ENCODE measurements at regions not wholly inside any gene's neighbourhood (a gene's known extent, or its start where the extent isn't known, plus 50 kb on each side); places are given as distances from the start of the nearest gene placed in this dataset.

DNA sequence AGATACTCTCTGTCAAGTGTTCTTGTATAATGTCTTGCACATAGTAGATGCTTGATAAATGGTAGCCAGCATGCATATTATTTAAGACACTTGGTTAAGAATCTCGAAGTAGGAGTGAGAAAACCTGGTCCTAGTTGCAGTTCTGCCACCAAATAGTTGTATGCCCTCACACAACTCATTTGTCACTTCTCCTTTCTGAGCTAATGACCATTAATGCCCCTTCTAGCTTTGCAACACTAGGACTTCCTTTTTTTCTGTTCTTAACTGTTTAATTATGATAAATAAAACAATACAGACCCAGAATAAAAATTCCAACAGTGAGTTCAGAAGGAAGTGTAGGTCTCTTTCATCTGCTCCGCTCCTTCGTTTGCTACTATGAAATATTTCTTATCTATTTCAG is 453.6 kb downstream of the TMEM135 start:
- no peaks in the 10 kb centered on the region for H3K36me3 Mint-ChIP-seq

DNA sequence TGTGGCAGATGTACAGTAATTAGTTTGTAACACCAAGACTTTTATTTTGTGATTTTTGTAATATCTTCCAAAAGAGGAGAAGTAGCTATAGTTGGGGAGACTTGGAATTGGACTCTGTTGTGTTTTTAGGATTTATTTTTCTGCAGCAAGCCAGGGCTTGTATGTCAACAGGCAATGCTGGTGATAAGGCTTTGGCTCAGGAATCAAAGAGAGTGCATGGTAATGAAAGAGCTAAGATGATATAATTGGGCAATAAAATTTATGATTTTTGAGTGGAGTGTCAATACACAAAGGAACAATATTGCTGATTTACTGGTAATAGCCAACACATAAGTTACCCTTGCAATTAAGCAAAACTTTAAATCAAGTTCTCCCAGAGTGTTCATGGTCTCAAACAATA is 452.9 kb downstream of the TMEM135 start:
- Mint-ChIP-seq H3K4me1 (no peaks in the 10 kb centered on the region), H3K27ac (no peak overlapping the region), H3K27me3 (ENCODE audit: low read depth) (peaks cover 3% of the 10 kb centered on the region), H3K36me3 (no peaks in the 10 kb centered on the region), H3K4me3 (no peak overlapping the region), H3K9me3 (peaks cover 3% of the 10 kb centered on the region)
- DNase-seq (ENCODE audit: low spot score in 2 of 2, unreplicated experiment in 2 of 2) = no peak
- TF ChIP-seq, protein P1, sequence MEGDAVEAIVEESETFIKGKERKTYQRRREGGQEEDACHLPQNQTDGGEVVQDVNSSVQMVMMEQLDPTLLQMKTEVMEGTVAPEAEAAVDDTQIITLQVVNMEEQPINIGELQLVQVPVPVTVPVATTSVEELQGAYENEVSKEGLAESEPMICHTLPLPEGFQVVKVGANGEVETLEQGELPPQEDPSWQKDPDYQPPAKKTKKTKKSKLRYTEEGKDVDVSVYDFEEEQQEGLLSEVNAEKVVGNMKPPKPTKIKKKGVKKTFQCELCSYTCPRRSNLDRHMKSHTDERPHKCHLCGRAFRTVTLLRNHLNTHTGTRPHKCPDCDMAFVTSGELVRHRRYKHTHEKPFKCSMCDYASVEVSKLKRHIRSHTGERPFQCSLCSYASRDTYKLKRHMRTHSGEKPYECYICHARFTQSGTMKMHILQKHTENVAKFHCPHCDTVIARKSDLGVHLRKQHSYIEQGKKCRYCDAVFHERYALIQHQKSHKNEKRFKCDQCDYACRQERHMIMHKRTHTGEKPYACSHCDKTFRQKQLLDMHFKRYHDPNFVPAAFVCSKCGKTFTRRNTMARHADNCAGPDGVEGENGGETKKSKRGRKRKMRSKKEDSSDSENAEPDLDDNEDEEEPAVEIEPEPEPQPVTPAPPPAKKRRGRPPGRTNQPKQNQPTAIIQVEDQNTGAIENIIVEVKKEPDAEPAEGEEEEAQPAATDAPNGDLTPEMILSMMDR (IDR thresholded peaks at IDR 0.05; ENCODE audit: unreplicated experiment) = no peak

More for the DNA sequence above, 453.6 kb downstream of the TMEM135 start:
- H3K27ac Mint-ChIP-seq = no peak overlapping the region
- no peak for DNase-seq (ENCODE audit: low spot score in 2 of 2, unreplicated experiment in 2 of 2)
- peaks cover 4% of the 10 kb centered on the region for H3K9me3 Mint-ChIP-seq
- H3K27me3 Mint-ChIP-seq (ENCODE audit: low read depth) = peaks cover 3% of the 10 kb centered on the region
- TF ChIP-seq, protein P1 (IDR thresholded peaks at IDR 0.05; ENCODE audit: unreplicated experiment) = no peak
- H3K4me3 Mint-ChIP-seq = no peak overlapping the region
- no peaks in the 10 kb centered on the region for H3K4me1 Mint-ChIP-seq

DNA sequence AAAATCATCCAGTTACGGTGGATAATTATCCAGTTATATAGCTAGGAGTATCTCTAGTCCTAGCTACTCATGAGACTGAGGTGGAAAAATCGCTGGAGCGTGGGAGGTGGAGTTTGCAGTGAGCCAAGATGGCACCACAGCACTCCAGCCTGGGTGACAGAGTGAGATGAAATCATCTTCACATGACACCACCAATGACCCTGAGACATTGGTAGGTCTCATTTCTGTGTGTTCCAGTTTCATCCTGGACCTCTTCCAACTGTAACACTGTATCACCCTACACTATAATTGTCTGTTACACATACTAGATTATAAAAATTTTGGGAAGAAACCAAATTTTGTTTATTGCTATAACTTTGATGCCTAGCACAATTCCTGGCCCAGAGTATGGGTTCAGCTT is 446.8 kb downstream of the TMEM135 start:
- no peak for DNase-seq (ENCODE audit: low spot score in 2 of 2, unreplicated experiment in 2 of 2)
- Mint-ChIP-seq H3K4me1 (no peaks in the 10 kb centered on the region), H3K27ac (no peak overlapping the region), H3K27me3 (ENCODE audit: low read depth) (no peaks in the 10 kb centered on the region), H3K4me3 (no peak overlapping the region), H3K36me3 (peaks cover 1% of the 10 kb centered on the region), H3K9me3 (peaks cover 16% of the 10 kb centered on the region)
- TF ChIP-seq, protein P1 (IDR thresholded peaks at IDR 0.05; ENCODE audit: unreplicated experiment) = no peak

DNA sequence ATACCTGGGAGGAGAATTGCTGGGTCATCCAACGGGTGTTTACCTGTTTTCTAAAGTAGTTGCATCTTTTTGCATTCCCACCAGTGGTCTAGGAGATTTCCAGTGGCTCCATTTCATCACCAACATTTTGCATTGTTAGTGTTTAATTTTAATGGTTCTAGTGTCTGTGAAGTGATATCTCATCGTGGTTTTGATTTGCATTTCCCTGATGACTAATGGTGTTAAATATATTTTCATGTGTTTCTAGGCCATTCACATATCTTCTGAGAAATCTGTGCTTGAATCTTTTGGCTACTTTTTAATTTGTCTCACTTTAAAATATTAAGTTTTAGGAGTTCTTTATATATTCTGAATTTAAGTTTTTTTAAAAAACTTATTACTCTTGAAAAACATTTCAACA is 439.6 kb downstream of the TMEM135 start:
- Mint-ChIP-seq H3K27me3 (ENCODE audit: low read depth) (no peaks in the 10 kb centered on the region), H3K4me3 (no peak overlapping the region), H3K36me3 (peaks cover 4% of the 10 kb centered on the region), H3K27ac (no peak overlapping the region), H3K9me3 (peaks cover 24% of the 10 kb centered on the region), H3K4me1 (no peaks in the 10 kb centered on the region)
- DNase-seq (ENCODE audit: low spot score in 2 of 2, unreplicated experiment in 2 of 2) = no peak
- TF ChIP-seq, protein P1 (IDR thresholded peaks at IDR 0.05; ENCODE audit: unreplicated experiment) = no peak

DNA sequence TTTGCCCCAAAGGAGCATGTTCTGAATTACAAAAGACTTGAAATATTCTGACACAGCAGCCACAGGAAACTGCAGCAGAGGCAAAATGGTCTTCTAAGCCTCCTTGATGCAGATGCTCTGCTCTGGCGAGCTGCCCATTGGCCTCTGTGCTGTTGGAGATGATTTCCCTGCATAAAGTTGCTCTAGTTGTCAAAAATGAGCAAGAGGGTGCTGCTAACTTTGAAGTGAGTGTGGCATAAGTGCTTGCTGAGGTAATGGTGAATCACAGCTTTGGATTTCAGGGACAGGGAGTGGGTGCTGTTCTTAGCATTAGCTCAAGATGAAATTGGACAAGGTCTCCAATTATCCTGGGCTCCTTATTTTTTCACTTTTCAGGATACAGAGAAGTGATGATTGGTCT is 435.4 kb downstream of the TMEM135 start:
- TF ChIP-seq, protein P1 (IDR thresholded peaks at IDR 0.05; ENCODE audit: unreplicated experiment) = no peak
- Mint-ChIP-seq H3K4me3 (no peak overlapping the region), H3K9me3 (peaks cover 6% of the 10 kb centered on the region), H3K36me3 (no peaks in the 10 kb centered on the region), H3K4me1 (no peaks in the 10 kb centered on the region), H3K27me3 (ENCODE audit: low read depth) (no peaks in the 10 kb centered on the region), H3K27ac (no peak overlapping the region)
- DNase-seq (ENCODE audit: low spot score in 2 of 2, unreplicated experiment in 2 of 2) = no peak

DNA sequence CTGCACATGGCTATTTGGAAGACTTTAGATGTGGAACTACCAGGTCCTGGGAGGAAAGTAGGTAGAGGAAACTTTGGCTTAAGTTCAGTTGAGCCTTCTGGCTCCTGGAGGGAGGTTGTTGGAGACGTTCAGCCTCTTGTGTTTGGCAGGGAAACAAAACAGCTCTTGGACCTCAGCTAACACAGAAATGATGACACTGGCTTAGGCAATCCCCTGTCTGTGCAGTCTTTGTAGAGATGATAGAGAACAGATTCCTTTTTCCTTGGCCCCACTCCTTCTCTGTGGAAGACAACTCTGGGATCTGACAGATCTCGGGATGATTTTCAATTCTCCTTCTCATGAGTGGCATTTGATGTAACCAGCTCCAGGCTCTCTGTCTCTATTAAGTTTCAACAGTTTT is 428.5 kb downstream of the TMEM135 start:
- H3K9me3 Mint-ChIP-seq = peaks cover 3% of the 10 kb centered on the region
- no peaks in the 10 kb centered on the region for H3K27me3 Mint-ChIP-seq (ENCODE audit: low read depth)
- TF ChIP-seq, protein P1 (IDR thresholded peaks at IDR 0.05; ENCODE audit: unreplicated experiment) = no peak
- H3K36me3 Mint-ChIP-seq = no peaks in the 10 kb centered on the region
- no peak for DNase-seq (ENCODE audit: low spot score in 2 of 2, unreplicated experiment in 2 of 2)
- H3K4me1 Mint-ChIP-seq = peaks cover 14% of the 10 kb centered on the region
- H3K4me3 Mint-ChIP-seq = no peak overlapping the region
- H3K27ac Mint-ChIP-seq = peak overlapping the region; percentile 70

Data from mesothelial cell of epicardium (in vitro differentiated cells).